SKM-1 treated with dmso at 0.1 percent for 144 hours (cell line): ENCODE measurements at regions not wholly inside any gene's neighbourhood (a gene's known extent, or its start where the extent isn't known, plus 50 kb on each side); places are given as distances from the start of the nearest gene placed in this dataset.
"Not testable (repeated sequence)": the region's sequence is repeated elsewhere in the genome, so short reads cannot be mapped to it uniquely, and the experiment has no call there.

Source experiments
- DNase-seq: peaks from one replicate; lab custom pipeline; 2025; ENCODE audit not compliant: unreplicated experiment; lab: John Stamatoyannopoulos, UW

- no peak for DNase-seq
Observed at GRCh38 chr3:73893089-73893488, 268.3 kb upstream of the PDZRN3 start.

DNA sequence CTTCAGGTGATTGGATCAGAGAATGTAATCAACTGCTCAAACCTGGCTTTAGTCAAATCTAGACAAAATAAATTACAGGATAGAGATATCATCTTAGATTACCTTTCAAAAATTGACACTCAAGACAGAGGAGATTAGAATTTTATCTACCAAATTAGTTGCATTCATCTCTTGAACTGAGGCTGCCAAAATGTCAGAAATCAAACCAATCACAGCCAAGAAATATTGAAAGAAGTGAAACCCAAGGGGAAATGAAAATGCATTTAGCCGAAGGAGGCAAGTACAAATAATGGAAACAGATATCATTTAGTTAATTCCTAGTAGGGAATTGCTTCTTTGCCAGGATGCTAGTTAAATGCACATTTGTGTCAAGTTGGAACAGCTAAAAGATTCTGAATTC is 261.1 kb upstream of the PDZRN3 start:
- no peak for DNase-seq

DNA sequence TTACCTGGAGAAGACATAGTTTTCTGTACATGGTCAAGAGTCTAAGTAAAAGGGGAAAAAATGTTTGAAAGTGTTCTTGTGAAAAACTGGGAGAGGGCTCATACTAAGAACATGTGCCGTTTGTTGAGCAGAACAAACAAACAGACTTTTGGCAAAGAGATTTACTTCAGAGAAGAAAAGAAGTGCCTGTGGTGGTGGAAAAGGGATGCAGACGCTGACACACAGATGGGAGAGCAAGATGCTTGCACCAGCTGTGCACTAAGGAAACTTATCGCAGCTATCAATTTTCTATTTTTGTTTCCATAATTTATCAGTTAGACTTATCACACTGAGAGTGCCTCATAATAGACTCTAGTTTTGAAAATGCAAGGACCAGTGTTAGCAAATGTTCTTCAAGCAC is 259.6 kb upstream of the PDZRN3 start:
- DNase-seq: no peak

DNA sequence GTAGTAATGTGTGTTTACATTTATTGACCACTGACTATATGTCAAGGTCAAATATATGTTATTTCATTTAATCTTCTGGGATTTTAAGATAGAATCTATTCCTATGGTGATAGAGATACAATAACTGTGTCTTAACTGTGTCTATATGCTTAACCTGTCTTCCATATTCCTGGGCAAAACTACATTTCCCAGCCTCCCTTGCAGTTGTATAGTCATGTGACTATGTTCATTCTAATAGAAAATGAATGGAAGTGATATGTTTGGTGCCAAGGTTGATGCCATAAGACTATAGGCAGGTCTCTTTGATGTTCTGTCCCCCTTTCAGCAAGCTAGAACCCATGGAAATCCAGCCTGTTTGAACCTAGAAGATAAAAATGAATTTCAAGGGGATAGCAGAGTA is 258.8 kb upstream of the PDZRN3 start:
- no peak for DNase-seq

DNA sequence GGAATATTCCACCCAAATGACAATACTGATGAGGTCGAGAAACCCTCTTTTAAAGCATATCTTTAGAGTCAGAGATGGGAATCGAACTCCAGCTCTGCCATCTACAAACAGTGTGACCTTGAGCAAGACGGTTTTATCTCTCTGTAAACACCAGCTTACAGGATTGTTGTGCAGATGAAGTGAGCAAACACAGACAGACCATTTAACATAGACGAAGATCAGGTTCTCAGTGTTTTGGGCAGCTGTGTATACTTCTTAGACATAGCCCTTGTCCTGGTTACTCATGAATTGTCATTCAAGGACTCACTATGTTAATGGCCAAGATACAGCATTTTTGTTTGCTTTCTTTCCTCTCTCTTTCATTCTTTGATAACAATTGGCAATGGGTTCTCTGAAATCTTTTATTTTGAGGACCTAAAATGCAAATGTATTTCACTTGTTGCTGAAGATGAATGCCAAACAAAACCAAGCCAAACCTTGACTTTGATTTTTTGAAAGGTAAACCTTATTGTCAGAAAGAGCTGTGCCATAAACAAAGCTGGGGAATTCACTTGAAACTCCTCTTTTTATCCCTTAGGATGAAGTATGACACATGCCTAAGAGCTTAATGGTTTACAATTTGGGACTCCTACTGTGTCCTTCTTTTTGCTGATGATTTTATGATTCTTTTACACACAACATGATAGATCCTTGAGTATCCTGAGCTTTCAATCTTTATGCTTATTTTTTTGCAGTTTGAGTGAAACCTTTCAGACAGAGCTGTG is 250.0 kb upstream of the PDZRN3 start:
- DNase-seq: no peak

- DNase-seq: no peak
Observed at GRCh38 chr3:73874161-73874560, 249.4 kb upstream of the PDZRN3 start.

DNA sequence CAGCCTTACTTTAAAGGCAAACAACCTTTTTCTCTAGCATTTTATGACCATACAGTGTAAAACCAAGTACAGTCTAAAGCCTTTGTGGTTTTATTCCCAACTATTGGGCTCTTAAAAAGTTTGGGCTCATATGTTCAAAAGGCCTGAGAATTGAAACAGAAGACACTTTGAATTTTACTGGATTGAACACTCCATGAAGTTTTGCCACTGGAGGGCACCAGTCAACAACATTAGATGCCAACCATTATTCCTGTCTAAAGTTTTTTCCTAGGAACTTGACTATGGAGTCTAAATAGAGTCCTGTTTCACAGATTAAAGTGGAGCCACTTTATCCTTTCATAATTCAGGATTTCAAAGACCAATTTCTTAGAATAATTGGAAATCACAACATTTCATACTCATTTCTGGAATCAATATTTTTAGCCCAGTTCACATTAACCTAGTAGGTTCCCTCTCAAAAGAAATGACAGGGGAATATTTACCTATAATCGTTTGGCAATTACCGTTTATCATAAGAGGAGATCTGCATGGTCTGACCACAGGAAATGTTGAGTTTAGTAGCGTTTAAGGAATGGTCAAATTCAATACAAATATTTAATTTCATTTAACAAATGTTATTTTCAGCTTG is 244.1 kb upstream of the PDZRN3 start:
- DNase-seq: no peak

GRCh38 chr3:73867524-73867923 is 242.8 kb upstream of the PDZRN3 start:
- DNase-seq: no peak

- peak; percentile 16 for DNase-seq
Observed at GRCh38 chr3:73866846-73867245, 242.1 kb upstream of the PDZRN3 start.

GRCh38 chr3:73863546-73864079 is 238.9 kb upstream of the PDZRN3 start:
- DNase-seq: no peak

DNA sequence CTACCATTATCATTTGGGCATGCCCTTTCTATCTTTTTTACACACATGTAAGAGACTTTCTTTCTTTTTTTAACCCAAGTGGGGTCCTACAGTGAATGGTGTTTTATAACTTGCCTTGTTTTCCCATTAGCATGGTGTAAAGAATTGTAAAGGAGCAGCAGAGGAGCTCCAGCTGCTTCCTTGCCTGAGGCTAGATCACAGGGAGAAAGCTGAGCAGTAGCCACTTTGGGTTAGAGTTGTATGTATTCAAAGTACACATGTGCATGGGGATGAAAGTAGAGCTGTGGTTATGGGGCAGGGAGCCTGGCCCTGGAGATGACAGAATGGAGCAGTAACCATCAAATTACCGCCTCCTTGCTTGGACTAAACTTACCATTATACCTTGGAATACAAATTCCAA is 231.1 kb upstream of the PDZRN3 start:
- no peak for DNase-seq

GRCh38 chr3:73848173-73848906 is 223.6 kb upstream of the PDZRN3 start:
- no peak for DNase-seq

DNA sequence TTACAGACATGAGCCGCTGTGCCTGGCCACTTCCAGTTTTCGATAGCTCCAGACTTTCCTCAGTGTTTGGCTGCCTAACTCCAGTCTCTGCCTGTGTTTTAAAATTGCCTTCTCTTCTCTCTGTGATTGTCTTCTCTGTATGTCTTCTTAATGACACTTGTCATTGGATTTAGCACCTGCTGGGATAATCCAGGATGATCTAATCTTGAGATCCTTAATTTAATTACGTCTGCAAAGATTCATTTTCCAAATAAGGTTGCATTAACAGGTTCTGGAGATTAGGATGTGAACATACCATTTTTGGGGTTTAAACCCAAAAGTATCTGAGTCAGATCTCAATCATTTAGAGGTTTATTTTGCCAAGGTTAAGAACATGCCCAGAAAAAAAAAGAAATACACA is 222.2 kb upstream of the PDZRN3 start:
- DNase-seq: no peak

DNA sequence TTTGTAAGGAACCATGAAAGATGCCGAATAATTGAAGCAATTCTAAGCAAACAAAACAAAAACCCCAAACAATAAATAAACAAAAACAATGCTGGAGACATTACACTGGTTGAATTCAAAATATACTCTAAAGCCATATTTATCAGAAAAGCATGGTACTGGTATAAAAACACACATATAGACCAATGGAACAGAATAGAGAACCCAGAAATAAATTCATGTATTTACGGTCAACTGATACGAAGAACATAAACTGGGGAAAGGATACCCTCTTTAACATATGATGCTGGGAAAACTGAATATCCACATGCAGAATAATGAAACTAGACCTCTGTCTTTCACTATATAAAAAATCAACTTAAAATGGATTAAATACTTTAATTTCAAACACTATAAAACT is 214.3 kb upstream of the PDZRN3 start:
- DNase-seq: no peak

- no peak for DNase-seq
Observed at GRCh38 chr3:73835945-73836344, 211.2 kb upstream of the PDZRN3 start.

DNA sequence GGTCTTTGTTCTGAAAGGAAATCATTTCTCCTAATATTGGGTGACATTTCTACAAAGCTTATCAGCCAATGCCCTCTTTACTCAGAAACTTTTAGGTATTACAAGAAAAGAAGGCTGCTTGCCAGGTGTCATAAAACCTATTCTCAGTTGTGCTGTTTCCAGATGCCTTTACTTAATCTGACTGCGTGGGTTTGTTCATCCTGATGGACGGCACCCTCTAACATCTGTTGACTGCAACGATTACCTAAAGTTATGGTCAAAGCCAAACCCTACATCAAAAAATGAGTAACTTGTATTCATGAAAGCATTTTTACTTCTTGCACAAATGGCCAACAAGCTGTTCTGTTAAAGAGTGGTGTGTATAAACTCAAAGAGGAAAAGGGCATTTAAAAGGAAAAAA is 207.7 kb upstream of the PDZRN3 start:
- DNase-seq: no peak

DNA sequence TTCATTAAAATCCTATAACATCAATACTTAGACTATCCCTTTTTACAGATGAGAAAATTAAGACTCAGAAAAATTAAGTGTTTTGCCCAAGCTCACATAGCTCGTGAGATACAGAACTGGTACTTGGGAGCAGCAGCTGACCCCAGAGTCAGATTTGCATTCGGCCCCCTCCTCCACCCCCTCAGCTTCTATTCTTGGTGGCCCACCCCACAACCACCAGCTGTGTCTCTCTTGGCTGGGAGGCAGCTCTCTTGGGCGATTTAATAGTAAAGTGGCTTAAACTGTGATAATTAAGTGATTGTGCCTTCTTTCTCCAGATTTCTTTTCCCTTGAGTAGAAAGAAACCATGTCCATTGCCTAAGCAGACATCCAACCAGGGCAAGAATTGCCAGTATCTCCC is 203.6 kb upstream of the PDZRN3 start:
- no peak for DNase-seq

- DNase-seq: no peak
Observed at GRCh38 chr3:73827725-73828211, 203.0 kb upstream of the PDZRN3 start.

GRCh38 chr3:73827204-73827603 is 202.5 kb upstream of the PDZRN3 start:
- no peak for DNase-seq

GRCh38 chr3:73820896-73821295 is 196.2 kb upstream of the PDZRN3 start:
- not testable (repeated sequence) for DNase-seq

DNA sequence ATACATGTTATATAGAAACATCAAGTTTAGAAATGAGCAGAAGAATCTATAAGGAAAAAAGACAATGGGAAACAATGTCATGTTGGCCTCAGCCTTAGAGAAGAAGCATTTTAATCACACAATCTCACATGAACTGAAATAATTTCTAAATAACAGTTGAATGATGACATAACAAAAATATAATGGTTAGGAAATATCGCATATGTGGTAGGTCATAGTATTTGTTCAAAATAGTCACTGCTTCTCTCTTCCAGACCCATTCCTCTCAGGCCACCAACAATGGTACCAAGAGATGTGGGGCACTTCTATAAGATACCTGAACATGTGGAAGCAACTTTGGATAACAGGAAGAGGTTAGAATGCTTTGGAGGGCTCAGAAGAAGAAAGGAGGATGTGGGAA is 195.7 kb upstream of the PDZRN3 start:
- no peak for DNase-seq

DNA sequence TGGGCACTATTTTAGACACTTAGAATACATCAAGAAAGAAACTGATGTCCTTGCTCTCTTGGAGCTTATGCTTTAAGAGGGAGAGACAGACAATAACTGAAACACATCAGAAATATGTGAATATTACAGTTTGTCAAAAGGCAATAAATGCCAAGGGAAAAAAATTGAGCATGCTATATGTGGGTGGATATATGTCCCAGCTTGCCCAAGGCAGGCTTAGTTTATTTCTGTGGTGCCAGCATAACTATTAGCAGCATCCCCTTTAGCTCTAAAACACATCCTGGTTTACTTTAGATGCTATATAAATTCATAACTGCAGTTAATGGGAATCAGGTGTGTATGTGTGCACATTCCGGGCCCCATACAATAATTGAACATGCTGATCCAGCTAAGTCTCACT is 191.2 kb upstream of the PDZRN3 start:
- no peak for DNase-seq
